H9 (cell line): ENCODE measurements at regions not wholly inside any gene's neighbourhood (a gene's known extent, or its start where the extent isn't known, plus 50 kb on each side); places are given as distances from the start of the nearest gene placed in this dataset.

Experiments
- DNase-seq: peaks from one replicate; pipeline ENCODE4 v3.0.0-alpha.2; 2017
- H2AFZ ChIP-seq: one replicate; pipeline ENCODE4 v1.6.1; 2013; ENCODE audit warnings: mild to moderate bottlenecking, low read length, control low read depth, moderate library complexity
- H2AK5ac ChIP-seq: 2 replicates; pipeline ENCODE4 v1.6.1; 2013; ENCODE audit warnings: low read length, control low read depth, mixed read lengths; ENCODE audit not compliant: insufficient read length
- H2BK120ac ChIP-seq: one replicate; pipeline ENCODE4 v1.6.1; 2013; ENCODE audit warnings: low read depth, mild to moderate bottlenecking, low read length, control low read depth, inconsistent platforms; ENCODE audit not compliant: poor library complexity, severe bottlenecking
- H2BK12ac ChIP-seq: 2 replicates; pipeline ENCODE4 v1.6.1; 2013; ENCODE audit warnings: low read length, control low read depth, mixed read lengths, low read depth; ENCODE audit not compliant: insufficient read length
- H2BK15ac ChIP-seq: 2 replicates; pipeline ENCODE4 v1.6.1; 2013; ENCODE audit warnings: low read depth, low read length, control low read depth
- H2BK20ac ChIP-seq: one replicate; pipeline ENCODE4 v1.6.1; 2013; ENCODE audit warnings: low read depth, mild to moderate bottlenecking, low read length, control low read depth, inconsistent platforms; ENCODE audit not compliant: poor library complexity, severe bottlenecking
- H2BK5ac ChIP-seq: 2 replicates; pipeline ENCODE4 v1.6.1; 2013; ENCODE audit warnings: low read length, control low read depth, mixed read lengths; ENCODE audit not compliant: insufficient read length
- H3K14ac ChIP-seq: 2 replicates; pipeline ENCODE4 v1.6.1; 2013; ENCODE audit warnings: low read length, control low read depth; ENCODE audit not compliant: insufficient read depth
- H3K18ac ChIP-seq: 2 replicates; pipeline ENCODE4 v1.6.1; 2013; ENCODE audit warnings: low read depth, mild to moderate bottlenecking, mixed read lengths, low read length, control low read depth; ENCODE audit not compliant: insufficient read length
- H3K23ac ChIP-seq: 2 replicates; pipeline ENCODE4 v1.6.1; 2013; ENCODE audit warnings: low read length, control low read depth, mixed read lengths, low read depth; ENCODE audit not compliant: insufficient read length
- H3K23me2 ChIP-seq: 2 replicates; pipeline ENCODE4 v1.6.1; 2013; ENCODE audit warnings: low read depth, mild to moderate bottlenecking, mixed read lengths, low read length, control low read depth; ENCODE audit not compliant: insufficient read length, poor library complexity, severe bottlenecking
- H3K27ac ChIP-seq: 2 replicates; pipeline ENCODE4 v1.5.1; 2013; ENCODE audit warnings: low read length, control low read depth, mixed read lengths, low read depth; ENCODE audit not compliant: insufficient read length
- H3K27me3 ChIP-seq: 2 replicates; pipeline ENCODE4 v1.6.1; 2013; ENCODE audit warnings: low read length, control low read depth, inconsistent platforms; ENCODE audit not compliant: insufficient read depth
- H3K4ac ChIP-seq: 2 replicates; pipeline ENCODE4 v1.6.1; 2013; ENCODE audit warnings: low read depth, mild to moderate bottlenecking, control low read depth, inconsistent platforms, low read length, moderate library complexity
- H3K4me1 ChIP-seq: 2 replicates; pipeline ENCODE4 v1.6.1; 2013; ENCODE audit warnings: low read length, control low read depth, inconsistent platforms; ENCODE audit not compliant: insufficient read depth
- H3K4me2 ChIP-seq: 2 replicates; pipeline ENCODE4 v1.6.1; 2013; ENCODE audit warnings: low read length, control low read depth, mixed read lengths; ENCODE audit not compliant: insufficient read length, insufficient read depth
- H3K56ac ChIP-seq: 2 replicates; pipeline ENCODE4 v1.6.1; 2013; ENCODE audit warnings: low read depth, mild to moderate bottlenecking, mixed read lengths, low read length, control low read depth; ENCODE audit not compliant: insufficient read length
- H3K79me1 ChIP-seq: 2 replicates; pipeline ENCODE4 v1.6.1; 2013; ENCODE audit warnings: low read depth, mild to moderate bottlenecking, moderate library complexity, low read length, control low read depth, inconsistent platforms; ENCODE audit not compliant: insufficient read depth, poor library complexity, severe bottlenecking
- H3K79me2 ChIP-seq: 2 replicates; pipeline ENCODE4 v1.6.1; 2013; ENCODE audit warnings: low read length, control low read depth, inconsistent platforms; ENCODE audit not compliant: insufficient read depth
- H3K9ac ChIP-seq: 2 replicates; pipeline ENCODE4 v1.6.1; 2013; ENCODE audit warnings: low read length, control low read depth, mixed read lengths; ENCODE audit not compliant: insufficient read length; ENCODE audit errors: extremely low read depth
- H3K9me3 ChIP-seq: one replicate; pipeline ENCODE4 v1.6.1; 2013; ENCODE audit warnings: low read depth, low read length, inconsistent platforms; ENCODE audit not compliant: control insufficient read depth
- H3T11ph ChIP-seq: one replicate; pipeline ENCODE4 v1.6.1; 2013; ENCODE audit warnings: mild to moderate bottlenecking, low read length, control low read depth, inconsistent platforms
- H4K20me1 ChIP-seq: one replicate; pipeline ENCODE4 v1.6.1; 2013; ENCODE audit not compliant: control insufficient read depth, insufficient read length, insufficient read depth
- H4K5ac ChIP-seq: 2 replicates; pipeline ENCODE4 v1.6.1; 2013; ENCODE audit warnings: low read depth, mild to moderate bottlenecking, mixed read lengths, low read length, control low read depth; ENCODE audit not compliant: insufficient read length
- H4K8ac ChIP-seq: replicated peaks from 2 replicates; pipeline ENCODE4 v1.6.1; 2013; ENCODE audit warnings: low read length, control low read depth, mixed read lengths, low read depth; ENCODE audit not compliant: insufficient read length
- H4K91ac ChIP-seq: 2 replicates; pipeline ENCODE4 v1.6.1; 2013; ENCODE audit warnings: low read depth, mild to moderate bottlenecking, moderate library complexity, mixed read lengths, low read length, control low read depth; ENCODE audit not compliant: insufficient read length
- H3K27ac Mint-ChIP-seq, 3 experiments: 2 replicates in 2 of 3; 3 replicates in 1 of 3; pipeline ENCODE4 v1.8.0; 2020 to 2021; ENCODE audit warnings: mixed read lengths in 3 of 3, mild to moderate bottlenecking in 1 of 3, moderate library complexity in 1 of 3
- H3K27me3 Mint-ChIP-seq: 2 replicates; pipeline ENCODE4 v1.8.0; 2021; ENCODE audit warnings: low read depth, mild to moderate bottlenecking, moderate library complexity, mixed read lengths
- H3K36me3 Mint-ChIP-seq, 3 experiments: 2 replicates in 2 of 3; 3 replicates in 1 of 3; pipeline ENCODE4 v1.8.0; 2020 to 2021; ENCODE audit warnings: low read depth in 3 of 3, mixed read lengths in 3 of 3; ENCODE audit not compliant: insufficient read depth in 1 of 3
- H3K4me1 Mint-ChIP-seq, 2 experiments: 2 replicates each; pipeline ENCODE4 v1.8.0; 2020; ENCODE audit warnings: mixed read lengths in 2 of 2
- H3K4me3 Mint-ChIP-seq, 2 experiments: 2 replicates in 1 of 2; 3 replicates in 1 of 2; pipeline ENCODE4 v1.8.0; 2020 to 2021; ENCODE audit warnings: mild to moderate bottlenecking in 2 of 2, mixed read lengths in 2 of 2, moderate library complexity in 1 of 2
- H3K9me3 Mint-ChIP-seq, 2 experiments: 2 replicates in 1 of 2; 3 replicates in 1 of 2; pipeline ENCODE4 v1.8.0; 2020; ENCODE audit warnings: mild to moderate bottlenecking in 2 of 2, mixed read lengths in 2 of 2, moderate library complexity in 1 of 2
- WGBS: extraction: QIAGEN DNeasy Blood & Tissue Kit; methylation state at CpG from one replicate; pipeline ENCODE4 v1.1.7; 2013; ENCODE audit warnings: missing lambda C conversion rate, low lambda C conversion rate, mixed read lengths; ENCODE audit not compliant: insufficient read length; ENCODE audit errors: extremely low coverage; 5-methylcytosine and 5-hydroxymethylcytosine counted together
- TF ChIP-seq, protein P1 (sequence below): fragments of 200-600 bp; sonication (generic); conservative IDR thresholded peaks from 3 replicates; pipeline ENCODE4 v1.8.0; 2021; ENCODE audit warnings: antibody characterized with exemption, mild to moderate bottlenecking

DNA sequence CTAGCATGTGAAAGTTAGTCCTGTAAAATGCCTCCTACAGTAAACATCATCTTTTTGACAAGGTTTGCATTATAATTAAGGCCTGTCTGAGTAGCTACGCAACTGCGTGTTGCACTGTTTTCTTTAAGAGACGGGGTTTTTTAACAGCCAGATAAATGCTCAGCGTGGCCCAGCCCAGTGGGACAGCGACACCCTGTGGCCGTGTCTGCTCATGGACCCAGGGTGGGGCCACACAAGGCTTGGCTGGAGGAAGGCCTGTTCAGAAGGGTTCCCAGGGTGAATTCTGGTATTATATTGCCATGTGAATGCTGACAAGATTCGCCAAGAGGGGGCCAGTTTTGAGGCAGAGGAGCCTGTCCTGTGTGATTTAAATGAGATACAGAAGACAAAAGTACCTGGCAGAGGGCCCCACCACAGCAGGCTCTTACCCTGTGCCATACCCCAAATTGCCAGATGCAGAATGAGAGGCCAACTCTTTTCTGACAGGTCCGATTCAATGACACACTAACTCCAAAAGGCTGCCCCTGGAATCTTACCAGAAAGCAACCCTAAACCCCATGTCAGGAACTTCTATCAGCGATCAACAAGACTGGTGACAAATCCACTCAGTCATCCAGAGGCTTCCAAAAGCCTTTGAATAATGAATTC is 65.9 kb upstream of the IRX6 start:
- no peak overlapping the region for H2AFZ ChIP-seq
- no peak overlapping the region for H3K4me2 ChIP-seq
- no peaks in the 10 kb centered on the region for H3K79me2 ChIP-seq
- no peak overlapping the region for H2AK5ac ChIP-seq
- Mint-ChIP-seq H3K4me3 (no peak overlapping the region), H3K4me1 (peaks cover 0 to 3% of the 10 kb centered on the region in 2 experiments; a peak in 2 of 4 replicates), H3K36me3 (peaks cover 0 to 4% (median 0%) of the 10 kb centered on the region in 3 experiments; a peak in 2 of 7 replicates), H3K27ac (no peak overlapping the region), H3K9me3 (peaks cover 2 to 8% of the 10 kb centered on the region in 2 experiments; a peak in 4 of 5 replicates), H3K27me3 (peaks cover 2% of the 10 kb centered on the region; the same call in 1 of the 2 replicates)
- H3K18ac ChIP-seq: no peak overlapping the region
- no peaks in the 10 kb centered on the region for H3K27me3 ChIP-seq
- TF ChIP-seq, protein P1, sequence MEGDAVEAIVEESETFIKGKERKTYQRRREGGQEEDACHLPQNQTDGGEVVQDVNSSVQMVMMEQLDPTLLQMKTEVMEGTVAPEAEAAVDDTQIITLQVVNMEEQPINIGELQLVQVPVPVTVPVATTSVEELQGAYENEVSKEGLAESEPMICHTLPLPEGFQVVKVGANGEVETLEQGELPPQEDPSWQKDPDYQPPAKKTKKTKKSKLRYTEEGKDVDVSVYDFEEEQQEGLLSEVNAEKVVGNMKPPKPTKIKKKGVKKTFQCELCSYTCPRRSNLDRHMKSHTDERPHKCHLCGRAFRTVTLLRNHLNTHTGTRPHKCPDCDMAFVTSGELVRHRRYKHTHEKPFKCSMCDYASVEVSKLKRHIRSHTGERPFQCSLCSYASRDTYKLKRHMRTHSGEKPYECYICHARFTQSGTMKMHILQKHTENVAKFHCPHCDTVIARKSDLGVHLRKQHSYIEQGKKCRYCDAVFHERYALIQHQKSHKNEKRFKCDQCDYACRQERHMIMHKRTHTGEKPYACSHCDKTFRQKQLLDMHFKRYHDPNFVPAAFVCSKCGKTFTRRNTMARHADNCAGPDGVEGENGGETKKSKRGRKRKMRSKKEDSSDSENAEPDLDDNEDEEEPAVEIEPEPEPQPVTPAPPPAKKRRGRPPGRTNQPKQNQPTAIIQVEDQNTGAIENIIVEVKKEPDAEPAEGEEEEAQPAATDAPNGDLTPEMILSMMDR: peak; percentile 98
- H2BK20ac ChIP-seq: no peak overlapping the region
- no peak overlapping the region for H4K8ac ChIP-seq
- H3K4me1 ChIP-seq: no peaks in the 10 kb centered on the region
- no peak overlapping the region for H2BK15ac ChIP-seq
- H3K27ac ChIP-seq: no peak overlapping the region
- H3K79me1 ChIP-seq: no peaks in the 10 kb centered on the region
- no peak overlapping the region for H3K4ac ChIP-seq
- no peaks in the 10 kb centered on the region for H4K20me1 ChIP-seq
- no peaks in the 10 kb centered on the region for H3K9me3 ChIP-seq
- H3T11ph ChIP-seq: no peak overlapping the region
- no peak overlapping the region for H3K23ac ChIP-seq
- no peaks in the 10 kb centered on the region for H3K23me2 ChIP-seq
- H4K91ac ChIP-seq: no peak overlapping the region
- H3K9ac ChIP-seq: no peak overlapping the region
- no peak overlapping the region for H2BK12ac ChIP-seq
- DNase-seq: peak; percentile 80
- H4K5ac ChIP-seq: no peak overlapping the region
- no peak overlapping the region for H3K56ac ChIP-seq
- H3K14ac ChIP-seq: no peak overlapping the region
- WGBS: no CpG with 5 or more reads among the region's 9 CpGs
- no peak overlapping the region for H2BK120ac ChIP-seq
- H2BK5ac ChIP-seq: no peak overlapping the region
